ENCODE measurements at regions not wholly inside any gene's neighbourhood (a gene's known extent, or its start where the extent isn't known, plus 50 kb on each side); places are given as distances from the start of the nearest gene placed in this dataset.

DNA sequence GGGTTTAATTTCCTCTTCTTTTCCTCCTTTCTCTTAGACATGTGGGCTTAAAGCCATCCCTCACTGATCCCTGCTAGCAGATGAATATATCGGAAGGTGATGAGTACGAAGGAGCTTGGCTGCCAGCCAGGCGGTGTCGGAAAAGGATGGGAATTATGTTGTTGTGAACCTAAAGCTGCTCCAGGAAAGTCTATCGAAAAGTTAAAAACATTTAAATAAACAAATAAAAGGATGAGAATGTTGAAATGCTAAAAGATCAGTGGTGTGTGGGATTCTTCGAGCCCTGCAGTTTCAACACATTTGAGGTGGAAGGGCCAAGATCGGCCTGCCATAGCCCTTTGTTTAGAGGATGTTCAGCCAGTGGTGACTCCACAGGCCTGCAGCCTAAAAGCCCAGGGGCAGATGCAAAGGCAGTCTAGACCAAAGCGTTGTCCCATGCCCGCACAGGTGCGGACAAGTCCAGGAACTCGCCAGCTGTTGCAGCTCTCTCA lies 107.9 kb downstream of the JCAD start:
- H3K9ac ChIP-seq (ENCODE audit: insufficient read depth in 1 of 2, low read depth in 2 of 2, low read length in 2 of 2), result no peak overlapping the region
- H3K79me2 ChIP-seq (ENCODE audit: control insufficient read depth, insufficient read depth, low read length), result no peaks in the 10 kb centered on the region
- in situ Hi-C loops (cut with MboI), result no loop called here
- H3K4me2 ChIP-seq (ENCODE audit: insufficient read depth, low read length), result no peak overlapping the region
- H2AFZ ChIP-seq (ENCODE audit: low read depth, low read length), result no peak overlapping the region
- H3K27me3 ChIP-seq (ENCODE audit: control insufficient read depth in 2 of 2, insufficient read depth in 2 of 2, low read length in 2 of 2), result peaks cover 2 to 25% of the 10 kb centered on the region in 2 experiments; a peak in 3 of 5 replicates
- 2% methylated on average over 11 of the region's 11 CpGs for WGBS (ENCODE audit: insufficient coverage, low coverage, missing lambda C conversion rate)
- no peak for FAIRE-seq
- H3K9me3 ChIP-seq (replicated peaks; ENCODE audit: control insufficient read depth, insufficient read depth, low read depth, low read length), result no peaks in the 10 kb centered on the region
- ChIA-PET POLR2A (interaction anchor here (0.6 kb wide), 1 partner anchor 280 kb away, joined by 3 read pairs; no protein-coding TSS in a partner anchor), CTCF (ENCODE audit: low intra/inter-chr PET ratio) (no interaction called here)
- no peaks in the 10 kb centered on the region for H3K36me3 ChIP-seq (ENCODE audit: control insufficient read depth, insufficient read depth, low read length)
- no peaks in the 10 kb centered on the region for H3K4me1 ChIP-seq (replicated peaks in 1 of 2; ENCODE audit: control insufficient read depth in 2 of 2, insufficient read depth in 2 of 2, low read length in 2 of 2)
- no TSS peak for BruUV-seq (replicated peaks)
- H3K4me3 ChIP-seq, result no peak overlapping the region
- TF ChIP-seq SREBF1 (IDR thresholded peaks at IDR 0.05; ENCODE audit: borderline replicate concordance, low read depth, low read length), result no peak
- TF ChIP-seq KLF6 (CRISPR knock-in tag; IDR thresholded peaks at IDR 0.05; ENCODE audit: borderline replicate concordance), result no peak
- TF ChIP-seq, protein P1, sequence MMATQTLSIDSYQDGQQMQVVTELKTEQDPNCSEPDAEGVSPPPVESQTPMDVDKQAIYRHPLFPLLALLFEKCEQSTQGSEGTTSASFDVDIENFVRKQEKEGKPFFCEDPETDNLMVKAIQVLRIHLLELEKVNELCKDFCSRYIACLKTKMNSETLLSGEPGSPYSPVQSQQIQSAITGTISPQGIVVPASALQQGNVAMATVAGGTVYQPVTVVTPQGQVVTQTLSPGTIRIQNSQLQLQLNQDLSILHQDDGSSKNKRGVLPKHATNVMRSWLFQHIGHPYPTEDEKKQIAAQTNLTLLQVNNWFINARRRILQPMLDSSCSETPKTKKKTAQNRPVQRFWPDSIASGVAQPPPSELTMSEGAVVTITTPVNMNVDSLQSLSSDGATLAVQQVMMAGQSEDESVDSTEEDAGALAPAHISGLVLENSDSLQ (IDR thresholded peaks at IDR 0.05), result no peak
- TF ChIP-seq PTTG1 (tag; IDR thresholded peaks at IDR 0.05; ENCODE audit: low read depth), result no peak
- no peak for TF ChIP-seq BRD4 (IDR thresholded peaks at IDR 0.05)
- TF ChIP-seq MCM7 (IDR thresholded peaks at IDR 0.05), result no peak
- TF ChIP-seq, protein P2, sequence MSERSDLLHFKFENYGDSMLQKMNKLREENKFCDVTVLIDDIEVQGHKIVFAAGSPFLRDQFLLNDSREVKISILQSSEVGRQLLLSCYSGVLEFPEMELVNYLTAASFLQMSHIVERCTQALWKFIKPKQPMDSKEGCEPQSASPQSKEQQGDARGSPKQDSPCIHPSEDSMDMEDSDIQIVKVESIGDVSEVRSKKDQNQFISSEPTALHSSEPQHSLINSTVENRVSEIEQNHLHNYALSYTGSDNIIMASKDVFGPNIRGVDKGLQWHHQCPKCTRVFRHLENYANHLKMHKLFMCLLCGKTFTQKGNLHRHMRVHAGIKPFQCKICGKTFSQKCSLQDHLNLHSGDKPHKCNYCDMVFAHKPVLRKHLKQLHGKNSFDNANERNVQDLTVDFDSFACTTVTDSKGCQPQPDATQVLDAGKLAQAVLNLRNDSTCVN (CRISPR knock-in tag; IDR thresholded peaks at IDR 0.05), result no peak
- TF ChIP-seq POU5F1 (IDR thresholded peaks at IDR 0.05; ENCODE audit: borderline replicate concordance, low read depth, low read length, partially characterized antibody), result no peak
- TF ChIP-seq ATF7 (IDR thresholded peaks at IDR 0.05), result no peak
- no peak for TF ChIP-seq TAF9B (IDR thresholded peaks at IDR 0.05; ENCODE audit: partially characterized antibody)
- no peak for TF ChIP-seq MTA1 (IDR thresholded peaks at IDR 0.05; ENCODE audit: borderline replicate concordance)
- TF ChIP-seq, protein P3, sequence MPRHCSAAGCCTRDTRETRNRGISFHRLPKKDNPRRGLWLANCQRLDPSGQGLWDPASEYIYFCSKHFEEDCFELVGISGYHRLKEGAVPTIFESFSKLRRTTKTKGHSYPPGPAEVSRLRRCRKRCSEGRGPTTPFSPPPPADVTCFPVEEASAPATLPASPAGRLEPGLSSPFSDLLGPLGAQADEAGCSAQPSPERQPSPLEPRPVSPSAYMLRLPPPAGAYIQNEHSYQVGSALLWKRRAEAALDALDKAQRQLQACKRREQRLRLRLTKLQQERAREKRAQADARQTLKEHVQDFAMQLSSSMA (CRISPR knock-in tag; IDR thresholded peaks at IDR 0.05), result no peak
- TF ChIP-seq, protein P4, sequence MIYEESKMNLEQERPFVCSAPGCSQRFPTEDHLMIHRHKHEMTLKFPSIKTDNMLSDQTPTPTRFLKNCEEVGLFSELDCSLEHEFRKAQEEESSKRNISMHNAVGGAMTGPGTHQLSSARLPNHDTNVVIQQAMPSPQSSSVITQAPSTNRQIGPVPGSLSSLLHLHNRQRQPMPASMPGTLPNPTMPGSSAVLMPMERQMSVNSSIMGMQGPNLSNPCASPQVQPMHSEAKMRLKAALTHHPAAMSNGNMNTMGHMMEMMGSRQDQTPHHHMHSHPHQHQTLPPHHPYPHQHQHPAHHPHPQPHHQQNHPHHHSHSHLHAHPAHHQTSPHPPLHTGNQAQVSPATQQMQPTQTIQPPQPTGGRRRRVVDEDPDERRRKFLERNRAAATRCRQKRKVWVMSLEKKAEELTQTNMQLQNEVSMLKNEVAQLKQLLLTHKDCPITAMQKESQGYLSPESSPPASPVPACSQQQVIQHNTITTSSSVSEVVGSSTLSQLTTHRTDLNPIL (CRISPR knock-in tag; IDR thresholded peaks at IDR 0.05), result no peak
- H3K27ac ChIP-seq (ENCODE audit: extremely low read depth, low read depth, low read length), result no peak overlapping the region
- H3K9me1 ChIP-seq (ENCODE audit: control insufficient read depth, insufficient read depth, low read length), result no peaks in the 10 kb centered on the region
- ATAC-seq, result no peak
- intact Hi-C loops (cut with micrococcal nuclease), result no loop called here
- H4K20me1 ChIP-seq (replicated peaks; ENCODE audit: control insufficient read depth, insufficient read depth, low read length), result no peaks in the 10 kb centered on the region
- no peak for DNase-seq (ENCODE audit: extremely low read depth in 1 of 4, low spot score in 3 of 4)

Measured in K562 (cell line).